MCF 10A (cell line): ENCODE measurements at regions not wholly inside any gene's neighbourhood (a gene's known extent, or its start where the extent isn't known, plus 50 kb on each side); places are given as distances from the start of the nearest gene placed in this dataset.
A peak's percentile ranks its signal among the peaks of the same experiment; 100 is the strongest.

Source experiments
- BruUV-seq: library from RNA; stranded (reverse); fragments of 400-500 nt; replicated peaks from 2 replicates; lab custom pipeline; 2021; lab: Mats Ljungman, UMichigan
- CTCF ChIA-PET: fragments of 300-600 bp; sonication (Branson Sonifier 250); formaldehyde crosslinking; extraction: SDS; loops from one replicate; lab custom pipeline; 2021; ENCODE audit warnings: antibody characterized with exemption, inconsistent platforms; lab: Yijun Ruan, JAX
- POLR2A ChIA-PET: fragments of 300-600, 350-650 bp; sonication (Branson Sonifier 250); formaldehyde crosslinking; extraction: SDS; loops from one replicate; lab custom pipeline; 2020; ENCODE audit warnings: antibody characterized with exemption, inconsistent platforms; lab: Yijun Ruan, JAX
- DNase-seq: peaks from one replicate; pipeline ENCODE4 v3.0.0-alpha.2; 2018; ENCODE audit not compliant: unreplicated experiment
- H3K27ac Mint-ChIP-seq: one replicate; pipeline ENCODE4 v1.8.0; 2022; ENCODE audit warnings: mild to moderate bottlenecking, low read depth, mixed read lengths; ENCODE audit not compliant: unreplicated experiment
- H3K27me3 Mint-ChIP-seq: one replicate; pipeline ENCODE4 v1.8.0; 2022; ENCODE audit warnings: mixed read lengths; ENCODE audit not compliant: insufficient read depth, unreplicated experiment
- H3K36me3 Mint-ChIP-seq: one replicate; pipeline ENCODE4 v1.8.0; 2022; ENCODE audit warnings: mild to moderate bottlenecking, moderate library complexity, mixed read lengths; ENCODE audit not compliant: insufficient read depth, unreplicated experiment
- H3K4me1 Mint-ChIP-seq: one replicate; pipeline ENCODE4 v1.8.0; 2022; ENCODE audit warnings: mixed read lengths; ENCODE audit not compliant: insufficient read depth, unreplicated experiment
- H3K4me3 Mint-ChIP-seq: one replicate; pipeline ENCODE4 v1.8.0; 2022; ENCODE audit warnings: mild to moderate bottlenecking, moderate library complexity, mixed read lengths; ENCODE audit not compliant: unreplicated experiment
- H3K9me3 Mint-ChIP-seq: one replicate; pipeline ENCODE4 v1.8.0; 2022; ENCODE audit warnings: mixed read lengths; ENCODE audit not compliant: unreplicated experiment
- intact Hi-C: fragments of 100-400 bp; cut with micrococcal nuclease; formaldehyde crosslinking; loops from 2 replicates; pipeline ENCODE4 v1.14.1; 2022
- TF ChIP-seq, protein P1 (sequence below): fragments of 200-600 bp; IDR thresholded peaks from one replicate; pipeline ENCODE4 v1.8.0; 2022; ENCODE audit warnings: antibody characterized with exemption, mild to moderate bottlenecking; ENCODE audit not compliant: unreplicated experiment

DNA sequence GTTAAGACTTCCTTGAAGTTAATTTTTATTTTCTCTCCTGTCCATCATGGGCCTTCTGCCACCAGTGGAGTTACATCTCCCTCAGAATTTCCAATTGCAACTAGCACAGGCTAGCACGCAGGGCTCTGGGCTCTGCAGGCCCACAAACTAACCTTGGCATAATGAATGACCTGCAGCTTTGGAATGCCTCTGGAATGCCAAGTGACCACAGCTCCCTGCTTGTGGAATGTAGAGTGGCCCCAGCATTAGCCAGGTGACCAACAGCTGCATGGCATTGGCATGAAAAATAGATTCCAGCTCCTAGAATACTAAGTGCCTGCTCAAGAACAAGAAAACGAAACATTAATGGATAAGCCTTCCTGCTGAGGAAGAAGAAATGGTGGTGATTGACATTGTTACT lies 726.1 kb downstream of the BRINP1 start:
- Mint-ChIP-seq H3K27ac (no peak overlapping the region), H3K9me3 (peaks cover 15% of the 10 kb centered on the region), H3K36me3 (no peaks in the 10 kb centered on the region), H3K4me3 (peak overlapping the region; percentile 19), H3K4me1 (peaks cover 10% of the 10 kb centered on the region), H3K27me3 (no peaks in the 10 kb centered on the region)
- intact Hi-C loops, result no loop called here
- DNase-seq, result peak; percentile 60
- POLR2A ChIA-PET, result interaction anchor here (1.1 kb wide), 1 partner anchor 9 kb away, joined by 3 read pairs; no protein-coding TSS in a partner anchor
- CTCF ChIA-PET, result interaction anchor here (1.7 kb wide), 1 partner anchor 120 kb away, joined by 3 read pairs; no protein-coding TSS in a partner anchor
- no TSS peak for BruUV-seq
- TF ChIP-seq, protein P1, sequence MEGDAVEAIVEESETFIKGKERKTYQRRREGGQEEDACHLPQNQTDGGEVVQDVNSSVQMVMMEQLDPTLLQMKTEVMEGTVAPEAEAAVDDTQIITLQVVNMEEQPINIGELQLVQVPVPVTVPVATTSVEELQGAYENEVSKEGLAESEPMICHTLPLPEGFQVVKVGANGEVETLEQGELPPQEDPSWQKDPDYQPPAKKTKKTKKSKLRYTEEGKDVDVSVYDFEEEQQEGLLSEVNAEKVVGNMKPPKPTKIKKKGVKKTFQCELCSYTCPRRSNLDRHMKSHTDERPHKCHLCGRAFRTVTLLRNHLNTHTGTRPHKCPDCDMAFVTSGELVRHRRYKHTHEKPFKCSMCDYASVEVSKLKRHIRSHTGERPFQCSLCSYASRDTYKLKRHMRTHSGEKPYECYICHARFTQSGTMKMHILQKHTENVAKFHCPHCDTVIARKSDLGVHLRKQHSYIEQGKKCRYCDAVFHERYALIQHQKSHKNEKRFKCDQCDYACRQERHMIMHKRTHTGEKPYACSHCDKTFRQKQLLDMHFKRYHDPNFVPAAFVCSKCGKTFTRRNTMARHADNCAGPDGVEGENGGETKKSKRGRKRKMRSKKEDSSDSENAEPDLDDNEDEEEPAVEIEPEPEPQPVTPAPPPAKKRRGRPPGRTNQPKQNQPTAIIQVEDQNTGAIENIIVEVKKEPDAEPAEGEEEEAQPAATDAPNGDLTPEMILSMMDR, result no peak

- no peak overlapping the region for H3K27ac Mint-ChIP-seq
- H3K4me3 Mint-ChIP-seq, result no peak overlapping the region
- ChIA-PET POLR2A (no interaction called here), CTCF (interaction anchor here (1.7 kb wide), 1 partner anchor 121 kb away, joined by 3 read pairs; no protein-coding TSS in a partner anchor)
- H3K27me3 Mint-ChIP-seq, result no peaks in the 10 kb centered on the region
- TF ChIP-seq, protein P1, result no peak
- intact Hi-C loops, result no loop called here
- DNase-seq, result no peak
- H3K36me3 Mint-ChIP-seq, result no peaks in the 10 kb centered on the region
- peaks cover 10% of the 10 kb centered on the region for H3K4me1 Mint-ChIP-seq
- H3K9me3 Mint-ChIP-seq, result peaks cover 10% of the 10 kb centered on the region
- no TSS peak for BruUV-seq
Observed at GRCh38 chr9:118644066-118644465, 725.2 kb downstream of the BRINP1 start.

DNA sequence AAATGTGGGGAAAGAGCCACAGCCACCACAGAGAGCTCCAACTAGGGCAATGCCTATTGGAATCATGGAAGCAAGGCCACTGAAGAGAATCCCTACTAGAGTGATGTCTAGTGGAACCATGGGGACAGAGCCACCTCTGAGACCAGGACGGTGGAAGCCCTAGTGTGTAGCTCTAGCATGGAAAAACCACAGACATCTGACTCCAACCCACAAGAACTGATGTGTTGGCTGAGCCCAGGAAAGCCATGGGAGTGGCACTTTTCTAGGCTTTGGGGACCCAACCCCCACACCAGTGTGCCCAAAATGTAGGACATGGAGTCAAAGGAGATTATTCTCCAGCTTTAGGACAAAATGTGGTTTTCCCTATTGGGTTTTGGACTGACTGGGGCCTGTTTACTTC lies 721.9 kb downstream of the BRINP1 start:
- no peaks in the 10 kb centered on the region for H3K36me3 Mint-ChIP-seq
- intact Hi-C loops, result no loop called here
- peaks cover 10% of the 10 kb centered on the region for H3K9me3 Mint-ChIP-seq
- ChIA-PET POLR2A (no interaction called here), CTCF (interaction anchor here (1.6 kb wide), 1 partner anchor 642 kb away, joined by 4 read pairs; no protein-coding TSS in a partner anchor)
- BruUV-seq, result no TSS peak
- H3K4me3 Mint-ChIP-seq, result no peak overlapping the region
- TF ChIP-seq, protein P1, result no peak
- peaks cover 18% of the 10 kb centered on the region for H3K4me1 Mint-ChIP-seq
- no peak overlapping the region for H3K27ac Mint-ChIP-seq
- no peak for DNase-seq
- no peaks in the 10 kb centered on the region for H3K27me3 Mint-ChIP-seq

DNA sequence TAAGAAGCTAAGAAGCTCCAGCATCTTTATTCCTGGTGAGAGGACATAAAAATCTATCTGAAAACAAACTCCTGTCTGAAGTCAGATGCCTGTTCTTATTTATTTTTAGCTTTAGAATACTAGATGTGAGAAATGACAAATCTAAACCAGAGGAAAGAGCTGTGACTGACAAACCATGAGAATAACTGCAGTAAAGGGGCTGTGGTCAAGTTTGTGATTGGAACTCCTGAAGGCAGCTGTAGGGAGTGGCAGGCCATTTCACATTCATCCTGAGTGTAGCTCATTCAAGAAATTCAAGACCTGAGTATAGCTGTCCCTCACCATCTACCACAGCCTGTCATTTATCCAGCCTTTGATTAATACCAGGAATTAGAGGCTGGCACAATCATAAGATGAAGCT lies 718.8 kb downstream of the BRINP1 start:
- Mint-ChIP-seq H3K4me3 (no peak overlapping the region), H3K27ac (no peak overlapping the region), H3K36me3 (no peaks in the 10 kb centered on the region), H3K27me3 (no peaks in the 10 kb centered on the region), H3K9me3 (peaks cover 6% of the 10 kb centered on the region), H3K4me1 (peaks cover 13% of the 10 kb centered on the region)
- intact Hi-C loops, result no loop called here
- DNase-seq, result no peak
- no TSS peak for BruUV-seq
- TF ChIP-seq, protein P1, result no peak
- ChIA-PET CTCF (interaction anchor here (0.6 kb wide), 2 partner anchors 183 to 946 kb away, joined by 3 to 4 read pairs; partner anchors contain the start of gene TLR4), POLR2A (interaction anchor here (1.2 kb wide), 1 partner anchor 13 kb away, joined by 4 read pairs; no protein-coding TSS in a partner anchor)
